Mesenchymal stem cell (in vitro differentiated cells and primary cell): ENCODE measurements at regions not wholly inside any gene's neighbourhood (a gene's known extent, or its start where the extent isn't known, plus 50 kb on each side); places are given as distances from the start of the nearest gene placed in this dataset.
A peak's percentile ranks its signal among the peaks of the same experiment; 100 is the strongest.

Source experiments
- DNase-seq: peaks from one replicate; pipeline ENCODE4 v3.0.0-alpha.2; 2013
- H2AFZ ChIP-seq: one replicate; pipeline ENCODE4 v1.6.1; 2013; ENCODE audit warnings: low read depth, mild to moderate bottlenecking, control low read depth, inconsistent platforms, low read length, moderate library complexity
- H2AK5ac ChIP-seq: 2 replicates; pipeline ENCODE4 v1.6.1; 2013; ENCODE audit warnings: low read length, moderate library complexity, mild to moderate bottlenecking, inconsistent platforms; ENCODE audit not compliant: severe bottlenecking
- H2BK120ac ChIP-seq: one replicate; pipeline ENCODE4 v1.6.1; 2013; ENCODE audit warnings: low read depth, mild to moderate bottlenecking, inconsistent platforms, low read length, moderate library complexity
- H2BK12ac ChIP-seq, 2 experiments: one replicate each; pipeline ENCODE4 v1.6.1; 2013; ENCODE audit warnings: inconsistent platforms in 2 of 2, low read length in 2 of 2, mild to moderate bottlenecking in 2 of 2, moderate library complexity in 2 of 2, control low read depth in 1 of 2
- H2BK15ac ChIP-seq: one replicate; pipeline ENCODE4 v1.6.1; 2013; ENCODE audit warnings: mild to moderate bottlenecking, low read depth, inconsistent platforms; ENCODE audit not compliant: poor library complexity, severe bottlenecking
- H2BK5ac ChIP-seq: 2 replicates; pipeline ENCODE4 v1.6.1; 2013; ENCODE audit warnings: low read depth, mild to moderate bottlenecking, low read length, control low read depth, inconsistent platforms; ENCODE audit not compliant: poor library complexity, severe bottlenecking
- H3K14ac ChIP-seq, 2 experiments: one replicate each; pipeline ENCODE4 v1.6.1; 2013; ENCODE audit warnings: inconsistent platforms in 2 of 2, low read length in 2 of 2, control low read depth in 1 of 2, mild to moderate bottlenecking in 1 of 2, moderate library complexity in 1 of 2
- H3K18ac ChIP-seq, 2 experiments: one replicate each; pipeline ENCODE4 v1.6.1; 2013; ENCODE audit warnings: inconsistent platforms in 2 of 2, low read length in 2 of 2, control low read depth in 1 of 2, low read depth in 1 of 2, mild to moderate bottlenecking in 1 of 2
- H3K23ac ChIP-seq, 2 experiments: one replicate each; pipeline ENCODE4 v1.6.1; 2013; ENCODE audit warnings: inconsistent platforms in 2 of 2, low read length in 2 of 2, mild to moderate bottlenecking in 2 of 2, moderate library complexity in 2 of 2, control low read depth in 1 of 2
- H3K27ac ChIP-seq: 2 replicates; pipeline ENCODE4 v1.5.1; 2013; ENCODE audit warnings: mild to moderate bottlenecking, moderate library complexity, low read length, control low read depth, inconsistent platforms; ENCODE audit not compliant: poor library complexity, severe bottlenecking
- H3K27me3 ChIP-seq, 2 experiments: 2 replicates each; pipeline versions ENCODE4 v1.6.1 to v1.7.0; 2013; ENCODE audit warnings: low read length in 2 of 2, mild to moderate bottlenecking in 2 of 2, moderate library complexity in 2 of 2, control low read depth in 1 of 2, inconsistent platforms in 1 of 2; ENCODE audit not compliant: control insufficient read depth in 1 of 2, insufficient read depth in 1 of 2
- H3K36me3 ChIP-seq, 2 experiments: 2 replicates each; pipeline versions ENCODE4 v1.6.1 to v1.7.0; 2013; ENCODE audit warnings: low read length in 2 of 2, control low read depth in 1 of 2, inconsistent platforms in 1 of 2, low read depth in 1 of 2, mild to moderate bottlenecking in 1 of 2; ENCODE audit not compliant: insufficient read depth in 2 of 2, control insufficient read depth in 1 of 2
- H3K4ac ChIP-seq, 2 experiments: one replicate each; pipeline ENCODE4 v1.6.1; 2013; ENCODE audit warnings: inconsistent platforms in 2 of 2, low read length in 2 of 2, mild to moderate bottlenecking in 2 of 2, moderate library complexity in 2 of 2, control low read depth in 1 of 2, low read depth in 1 of 2
- H3K4me1 ChIP-seq: 2 replicates; pipeline ENCODE4 v1.6.1; 2013; ENCODE audit warnings: low read depth, low read length, control low read depth; ENCODE audit not compliant: control insufficient read depth, insufficient read depth
- H3K4me2 ChIP-seq: 2 replicates; pipeline ENCODE4 v1.6.1; 2013; ENCODE audit warnings: low read length, mild to moderate bottlenecking, inconsistent platforms; ENCODE audit not compliant: poor library complexity, severe bottlenecking
- H3K4me3 ChIP-seq, 2 experiments: 2 replicates each; pipeline versions ENCODE4 v1.5.1 to v1.7.0; 2013; ENCODE audit warnings: low read length in 2 of 2, mild to moderate bottlenecking in 2 of 2, control low read depth in 1 of 2, low read depth in 1 of 2; ENCODE audit not compliant: insufficient read depth in 1 of 2
- H3K79me1 ChIP-seq: replicated peaks from 2 replicates; pipeline ENCODE4 v1.6.1; 2013; ENCODE audit warnings: mild to moderate bottlenecking, control low read depth, low read length, inconsistent platforms; ENCODE audit not compliant: poor library complexity, severe bottlenecking
- H3K9ac ChIP-seq: 2 replicates; pipeline ENCODE4 v1.7.0; 2013; ENCODE audit warnings: mild to moderate bottlenecking, low read length, moderate library complexity
- H3K9me3 ChIP-seq: 2 replicates; pipeline ENCODE4 v1.7.0; 2013; ENCODE audit warnings: mild to moderate bottlenecking, low read length; ENCODE audit not compliant: control insufficient read depth
- H4K8ac ChIP-seq: one replicate; pipeline ENCODE4 v1.6.1; 2013; ENCODE audit warnings: inconsistent platforms, mild to moderate bottlenecking, low read length, moderate library complexity
- H4K91ac ChIP-seq: one replicate; pipeline ENCODE4 v1.6.1; 2013; ENCODE audit warnings: mild to moderate bottlenecking, low read length, inconsistent platforms
- WGBS: methylation state at CpG from one replicate; pipeline ENCODE4 v1.1.7; 2013; ENCODE audit warnings: mixed read lengths; 5-methylcytosine and 5-hydroxymethylcytosine counted together

DNA sequence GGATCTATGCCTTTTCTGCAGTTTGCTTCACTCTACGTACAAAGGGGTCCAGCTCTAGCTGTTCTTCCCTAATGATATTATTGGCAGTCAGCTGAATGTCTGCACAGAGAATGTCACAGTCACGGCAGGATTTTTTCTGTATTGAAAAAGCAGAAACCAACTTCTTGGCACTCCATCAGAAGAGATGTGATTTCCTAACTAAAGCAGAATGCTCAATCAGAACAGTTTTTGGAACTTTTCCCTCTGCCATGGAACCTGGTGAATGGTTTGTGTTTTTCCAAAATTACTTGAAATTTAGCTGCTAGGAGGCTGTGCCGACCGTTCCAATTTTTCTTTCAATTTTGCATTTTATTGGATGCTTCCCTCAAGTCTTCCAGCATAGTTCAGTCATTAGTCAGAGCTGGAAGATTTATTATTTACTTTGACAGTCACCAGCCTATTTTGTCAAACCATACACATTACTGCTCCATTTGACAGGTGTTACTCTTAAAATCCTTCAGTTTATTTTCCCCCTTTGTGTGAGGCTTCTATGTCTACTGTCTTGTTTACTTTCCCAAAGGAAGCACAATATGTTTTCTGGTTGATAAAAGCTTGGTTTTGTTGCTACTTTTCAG, 259.6 kb upstream of the EPHA7 start:
- H2AFZ ChIP-seq: no peak overlapping the region
- peak; percentile 47 for DNase-seq
- peak overlapping the region; percentile 9 for H3K4me2 ChIP-seq
- H4K91ac ChIP-seq: no peak overlapping the region
- H3K27me3 ChIP-seq: no peaks in the 10 kb centered on the region
- 20% methylated on average over 4 of the region's 4 CpGs for WGBS
- no peaks in the 10 kb centered on the region for H3K79me1 ChIP-seq
- no peak overlapping the region for H3K4me3 ChIP-seq
- H3K36me3 ChIP-seq: no peaks in the 10 kb centered on the region
- H2BK5ac ChIP-seq: no peak overlapping the region
- H3K9me3 ChIP-seq: no peaks in the 10 kb centered on the region
- peak overlapping the region; percentile 59 for H3K27ac ChIP-seq
- H3K9ac ChIP-seq: no peak overlapping the region
- no peak overlapping the region for H2BK12ac ChIP-seq
- H3K14ac ChIP-seq: no peak overlapping the region
- H3K4me1 ChIP-seq: peaks cover 1% of the 10 kb centered on the region
- H2BK120ac ChIP-seq: no peak overlapping the region
- H3K4ac ChIP-seq: no peak overlapping the region
- no peak overlapping the region for H3K23ac ChIP-seq
- H2AK5ac ChIP-seq: no peak overlapping the region
- H2BK15ac ChIP-seq: no peak overlapping the region
- peak overlapping the region in 1 of 2 experiments; percentile 33 for H3K18ac ChIP-seq
- H4K8ac ChIP-seq: no peak overlapping the region

DNA sequence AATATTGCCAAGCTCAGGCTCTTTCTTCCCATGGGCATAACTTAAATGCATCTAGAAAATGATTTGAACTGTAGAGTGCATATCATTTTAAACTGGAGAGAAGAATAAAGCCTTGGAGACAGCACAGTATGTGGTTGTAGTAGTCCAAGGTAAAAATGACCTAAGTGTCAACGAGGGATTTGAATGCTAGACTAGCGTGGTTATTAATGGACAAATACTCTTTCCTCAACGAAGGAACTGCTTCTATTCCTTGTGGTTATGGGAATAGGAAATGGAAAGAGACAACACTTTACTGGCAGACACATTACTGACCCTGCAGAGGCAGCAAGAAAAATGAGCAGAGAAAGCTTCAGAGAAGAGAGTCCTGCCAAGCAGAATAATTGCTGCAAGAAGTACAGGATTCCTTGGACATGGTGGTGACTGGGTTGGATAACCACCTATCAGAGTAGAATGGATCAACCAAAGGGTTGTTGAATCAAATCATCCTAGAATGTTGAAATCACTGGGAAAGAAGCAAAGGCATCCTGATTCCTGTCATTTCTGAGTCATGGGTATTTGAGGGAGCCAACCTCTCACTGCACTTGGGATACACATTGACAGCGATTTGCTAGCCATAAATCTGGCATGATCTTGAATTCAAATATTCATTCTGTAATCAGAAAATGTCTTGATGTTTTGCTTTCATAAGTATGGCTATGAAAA, 258.1 kb upstream of the EPHA7 start:
- no peak overlapping the region for H3K14ac ChIP-seq
- H3K4me1 ChIP-seq: peaks cover 1% of the 10 kb centered on the region

DNA sequence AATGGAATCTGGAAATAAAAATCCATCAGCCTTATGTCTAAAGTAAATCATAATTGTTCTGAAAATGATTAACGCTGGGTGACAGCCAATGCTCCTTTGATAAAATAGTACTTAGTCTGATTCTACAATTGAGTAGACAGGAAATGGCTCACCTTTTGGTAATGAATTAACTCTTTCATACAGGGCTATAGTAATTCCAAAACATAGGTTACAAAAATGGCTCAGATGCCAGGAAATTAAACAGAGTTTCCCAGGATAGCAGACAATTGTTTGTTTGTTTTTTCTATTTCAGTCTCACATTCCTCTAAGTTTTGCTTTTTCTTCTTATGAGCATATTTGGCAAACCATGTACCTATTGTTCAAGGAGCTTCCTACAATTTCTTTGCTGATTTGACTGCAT, 257.2 kb upstream of the EPHA7 start:
- no peak overlapping the region for H3K18ac ChIP-seq
- no peak overlapping the region for H2BK12ac ChIP-seq
- no peak overlapping the region for H3K4me3 ChIP-seq
- H3K23ac ChIP-seq: no peak overlapping the region
- no peak overlapping the region for H2BK15ac ChIP-seq
- H3K9ac ChIP-seq: no peak overlapping the region
- H4K8ac ChIP-seq: no peak overlapping the region
- H2BK5ac ChIP-seq: no peak overlapping the region
- DNase-seq: no peak
- no peak overlapping the region for H2BK120ac ChIP-seq
- H3K27me3 ChIP-seq: no peaks in the 10 kb centered on the region
- no peaks in the 10 kb centered on the region for H3K79me1 ChIP-seq
- no peaks in the 10 kb centered on the region for H3K9me3 ChIP-seq
- no peaks in the 10 kb centered on the region for H3K36me3 ChIP-seq
- WGBS: no CpG with 5 or more reads among the region's 1 CpG
- no peak overlapping the region for H4K91ac ChIP-seq
- H3K27ac ChIP-seq: no peak overlapping the region
- H2AFZ ChIP-seq: no peak overlapping the region
- H2AK5ac ChIP-seq: no peak overlapping the region
- H3K14ac ChIP-seq: no peak overlapping the region
- H3K4me2 ChIP-seq: no peak overlapping the region
- peaks cover 1% of the 10 kb centered on the region for H3K4me1 ChIP-seq
- H3K4ac ChIP-seq: no peak overlapping the region

More for the DNA sequence above, 258.1 kb upstream of the EPHA7 start:
- Histone ChIP-seq H3K4me3 (no peak overlapping the region), H3K36me3 (no peaks in the 10 kb centered on the region), H2AK5ac (no peak overlapping the region), H2BK120ac (no peak overlapping the region), H3K18ac (peak overlapping the region in 1 of 2 experiments; percentile 39), H3K4me2 (no peak overlapping the region), H4K8ac (no peak overlapping the region), H3K27me3 (no peaks in the 10 kb centered on the region), H3K9me3 (no peaks in the 10 kb centered on the region), H2AFZ (no peak overlapping the region), H4K91ac (no peak overlapping the region), H3K79me1 (no peaks in the 10 kb centered on the region), H3K27ac (peak overlapping the region; percentile 44), H3K4ac (no peak overlapping the region), H2BK5ac (no peak overlapping the region), H2BK12ac (peak overlapping the region in 1 of 2 experiments; percentile 38), H2BK15ac (no peak overlapping the region), H3K23ac (no peak overlapping the region), H3K9ac (no peak overlapping the region)
- peak; percentile 53 for DNase-seq
- 3% methylated on average over 3 of the region's 4 CpGs for WGBS

DNA sequence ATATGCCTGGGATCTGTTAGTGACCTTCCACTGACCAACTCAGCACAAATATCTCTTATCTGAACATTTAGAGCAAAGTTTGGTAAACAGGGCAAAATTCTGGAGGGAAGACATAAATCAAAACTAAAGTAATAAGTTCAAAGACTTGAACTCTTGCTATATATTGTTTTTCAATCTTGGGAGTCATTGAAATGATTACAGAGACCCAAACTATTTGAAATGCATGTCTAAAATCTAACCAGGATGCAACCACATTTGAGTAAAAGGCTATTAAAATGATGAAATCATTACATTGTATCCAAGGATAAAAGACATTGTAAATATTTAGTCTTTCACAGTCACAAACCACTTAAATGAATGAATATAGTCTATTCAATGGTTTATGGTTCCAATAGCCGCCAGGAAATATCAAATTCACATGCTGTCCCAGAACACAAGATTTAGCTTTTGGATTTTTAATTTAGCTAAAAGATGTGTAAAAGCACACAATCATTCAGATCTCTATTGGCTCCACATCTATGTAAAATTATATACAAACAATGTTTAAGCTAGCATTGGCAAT, 256.6 kb upstream of the EPHA7 start:
- H3K4me1 ChIP-seq: peaks cover 1% of the 10 kb centered on the region
- no peak overlapping the region for H4K8ac ChIP-seq
- WGBS: 60% methylated on average over 1 of the region's 1 CpG
- no peak overlapping the region for H2AFZ ChIP-seq
- no peak overlapping the region for H3K27ac ChIP-seq
- peak; percentile 68 for DNase-seq
- no peaks in the 10 kb centered on the region for H3K9me3 ChIP-seq
- H3K18ac ChIP-seq: no peak overlapping the region
- H3K4ac ChIP-seq: no peak overlapping the region
- H3K36me3 ChIP-seq: no peaks in the 10 kb centered on the region
- no peaks in the 10 kb centered on the region for H3K79me1 ChIP-seq
- no peak overlapping the region for H2BK120ac ChIP-seq
- H3K14ac ChIP-seq: no peak overlapping the region
- no peak overlapping the region for H2BK5ac ChIP-seq
- no peak overlapping the region for H2AK5ac ChIP-seq
- H2BK12ac ChIP-seq: no peak overlapping the region
- H4K91ac ChIP-seq: no peak overlapping the region
- no peak overlapping the region for H2BK15ac ChIP-seq
- H3K9ac ChIP-seq: no peak overlapping the region
- no peak overlapping the region for H3K23ac ChIP-seq
- H3K4me3 ChIP-seq: no peak overlapping the region
- no peak overlapping the region for H3K4me2 ChIP-seq
- no peaks in the 10 kb centered on the region for H3K27me3 ChIP-seq
